ENCODE measurements at regions not wholly inside any gene's neighbourhood (a gene's known extent, or its start where the extent isn't known, plus 50 kb on each side); places are given as distances from the start of the nearest gene placed in this dataset.

GRCh38 chr21:27269644-27270043, 302.8 kb upstream of the ADAMTS5 start:
- Histone ChIP-seq H2AFZ (ENCODE audit: low read depth, low read length) (no peak overlapping the region), H2AK5ac (ENCODE audit: low read length, severe bottlenecking) (no peak overlapping the region), H3K9me3 (ENCODE audit: control insufficient read depth, low read length) (no peaks in the 10 kb centered on the region), H2BK12ac (ENCODE audit: low read length in 2 of 2) (no peak overlapping the region), H3K4ac (ENCODE audit: low read depth in 1 of 2, low read length in 2 of 2) (no peak overlapping the region), H4K91ac (ENCODE audit: low read length) (no peak overlapping the region), H4K8ac (ENCODE audit: low read length) (no peak overlapping the region), H3K18ac (ENCODE audit: low read depth in 1 of 2, low read length in 2 of 2) (peak overlapping the region in 1 of 2 experiments; percentile 75), H3K9ac (ENCODE audit: low read length) (no peak overlapping the region), H3K27me3 (ENCODE audit: control insufficient read depth in 1 of 2, insufficient read depth in 1 of 2, low read length in 2 of 2) (no peaks in the 10 kb centered on the region), H2BK15ac (ENCODE audit: low read depth, poor library complexity, severe bottlenecking) (no peak overlapping the region), H2BK5ac (ENCODE audit: low read depth, low read length, poor library complexity, severe bottlenecking) (no peak overlapping the region), H2BK120ac (ENCODE audit: low read depth, low read length) (no peak overlapping the region), H3K79me1 (replicated peaks; ENCODE audit: low read length, poor library complexity, severe bottlenecking) (no peaks in the 10 kb centered on the region), H3K4me3 (ENCODE audit: insufficient read depth in 1 of 2, low read depth in 1 of 2, low read length in 2 of 2) (no peak overlapping the region), H3K23ac (ENCODE audit: low read length in 2 of 2) (no peak overlapping the region), H3K4me2 (ENCODE audit: low read length, poor library complexity, severe bottlenecking) (no peak overlapping the region), H3K36me3 (ENCODE audit: control insufficient read depth in 1 of 2, insufficient read depth in 2 of 2, low read depth in 1 of 2, low read length in 2 of 2) (no peaks in the 10 kb centered on the region), H3K4me1 (ENCODE audit: control insufficient read depth, insufficient read depth, low read depth, low read length) (no peaks in the 10 kb centered on the region), H3K27ac (ENCODE audit: low read length, poor library complexity, severe bottlenecking) (peak overlapping the region; percentile 51), H3K14ac (ENCODE audit: low read length in 2 of 2) (no peak overlapping the region)
- DNase-seq, result peak; percentile 97

GRCh38 chr21:27268290-27268689, 301.4 kb upstream of the ADAMTS5 start:
- no peaks in the 10 kb centered on the region for H3K79me1 ChIP-seq (replicated peaks; ENCODE audit: low read length, poor library complexity, severe bottlenecking)
- no peak for DNase-seq
- H3K14ac ChIP-seq (ENCODE audit: low read length in 2 of 2), result no peak overlapping the region
- no peak overlapping the region for H2BK120ac ChIP-seq (ENCODE audit: low read depth, low read length)
- H3K4ac ChIP-seq (ENCODE audit: low read depth in 1 of 2, low read length in 2 of 2), result no peak overlapping the region
- no CpG with 5 or more reads among the region's 2 CpGs for WGBS
- no peak overlapping the region for H3K18ac ChIP-seq (ENCODE audit: low read depth in 1 of 2, low read length in 2 of 2)
- H2AK5ac ChIP-seq (ENCODE audit: low read length, severe bottlenecking), result no peak overlapping the region
- peak overlapping the region; percentile 63 for H3K9ac ChIP-seq (ENCODE audit: low read length)
- H3K27ac ChIP-seq (ENCODE audit: low read length, poor library complexity, severe bottlenecking), result peak overlapping the region; percentile 90
- H3K27me3 ChIP-seq (ENCODE audit: control insufficient read depth in 1 of 2, insufficient read depth in 1 of 2, low read length in 2 of 2), result no peaks in the 10 kb centered on the region
- H4K8ac ChIP-seq (ENCODE audit: low read length), result no peak overlapping the region
- no peaks in the 10 kb centered on the region for H3K9me3 ChIP-seq (ENCODE audit: control insufficient read depth, low read length)
- H2BK15ac ChIP-seq (ENCODE audit: low read depth, poor library complexity, severe bottlenecking), result no peak overlapping the region
- no peak overlapping the region for H4K91ac ChIP-seq (ENCODE audit: low read length)
- H3K23ac ChIP-seq (ENCODE audit: low read length in 2 of 2), result no peak overlapping the region
- no peak overlapping the region for H3K4me2 ChIP-seq (ENCODE audit: low read length, poor library complexity, severe bottlenecking)
- no peak overlapping the region for H2AFZ ChIP-seq (ENCODE audit: low read depth, low read length)
- H3K4me3 ChIP-seq (ENCODE audit: insufficient read depth in 1 of 2, low read depth in 1 of 2, low read length in 2 of 2), result no peak overlapping the region
- no peaks in the 10 kb centered on the region for H3K4me1 ChIP-seq (ENCODE audit: control insufficient read depth, insufficient read depth, low read depth, low read length)
- H2BK12ac ChIP-seq (ENCODE audit: low read length in 2 of 2), result no peak overlapping the region
- no peaks in the 10 kb centered on the region for H3K36me3 ChIP-seq (ENCODE audit: control insufficient read depth in 1 of 2, insufficient read depth in 2 of 2, low read depth in 1 of 2, low read length in 2 of 2)
- H2BK5ac ChIP-seq (ENCODE audit: low read depth, low read length, poor library complexity, severe bottlenecking), result no peak overlapping the region

GRCh38 chr21:27265949-27266348, 299.1 kb upstream of the ADAMTS5 start:
- H3K36me3 ChIP-seq (ENCODE audit: control insufficient read depth in 1 of 2, insufficient read depth in 2 of 2, low read depth in 1 of 2, low read length in 2 of 2), result no peaks in the 10 kb centered on the region
- H3K27me3 ChIP-seq (ENCODE audit: control insufficient read depth in 1 of 2, insufficient read depth in 1 of 2, low read length in 2 of 2), result no peaks in the 10 kb centered on the region
- H3K4me1 ChIP-seq (ENCODE audit: control insufficient read depth, insufficient read depth, low read depth, low read length), result no peaks in the 10 kb centered on the region
- H3K9ac ChIP-seq (ENCODE audit: low read length), result peak overlapping the region; percentile 20
- H3K79me1 ChIP-seq (replicated peaks; ENCODE audit: low read length, poor library complexity, severe bottlenecking), result no peaks in the 10 kb centered on the region
- no peak overlapping the region for H3K27ac ChIP-seq (ENCODE audit: low read length, poor library complexity, severe bottlenecking)
- WGBS, result 100% methylated on average over 1 of the region's 2 CpGs
- no peak overlapping the region for H3K14ac ChIP-seq (ENCODE audit: low read length in 2 of 2)
- no peak overlapping the region for H2BK12ac ChIP-seq (ENCODE audit: low read length in 2 of 2)
- no peak overlapping the region for H2AFZ ChIP-seq (ENCODE audit: low read depth, low read length)
- no peak overlapping the region for H3K18ac ChIP-seq (ENCODE audit: low read depth in 1 of 2, low read length in 2 of 2)
- no peak overlapping the region for H3K4ac ChIP-seq (ENCODE audit: low read depth in 1 of 2, low read length in 2 of 2)
- no peak overlapping the region for H2BK15ac ChIP-seq (ENCODE audit: low read depth, poor library complexity, severe bottlenecking)
- no peak for DNase-seq
- H3K4me2 ChIP-seq (ENCODE audit: low read length, poor library complexity, severe bottlenecking), result no peak overlapping the region
- no peaks in the 10 kb centered on the region for H3K9me3 ChIP-seq (ENCODE audit: control insufficient read depth, low read length)
- H4K8ac ChIP-seq (ENCODE audit: low read length), result no peak overlapping the region
- H2BK5ac ChIP-seq (ENCODE audit: low read depth, low read length, poor library complexity, severe bottlenecking), result no peak overlapping the region
- no peak overlapping the region for H3K4me3 ChIP-seq (ENCODE audit: insufficient read depth in 1 of 2, low read depth in 1 of 2, low read length in 2 of 2)
- H2AK5ac ChIP-seq (ENCODE audit: low read length, severe bottlenecking), result no peak overlapping the region
- H4K91ac ChIP-seq (ENCODE audit: low read length), result no peak overlapping the region
- H3K23ac ChIP-seq (ENCODE audit: low read length in 2 of 2), result no peak overlapping the region
- H2BK120ac ChIP-seq (ENCODE audit: low read depth, low read length), result no peak overlapping the region

GRCh38 chr21:27265492-27265891, 298.6 kb upstream of the ADAMTS5 start:
- WGBS, result 94% methylated on average over 1 of the region's 1 CpG
- no peak for DNase-seq
- Histone ChIP-seq H3K27me3 (ENCODE audit: control insufficient read depth in 1 of 2, insufficient read depth in 1 of 2, low read length in 2 of 2) (no peaks in the 10 kb centered on the region), H3K4me3 (ENCODE audit: insufficient read depth in 1 of 2, low read depth in 1 of 2, low read length in 2 of 2) (no peak overlapping the region), H3K4me1 (ENCODE audit: control insufficient read depth, insufficient read depth, low read depth, low read length) (no peaks in the 10 kb centered on the region), H2BK5ac (ENCODE audit: low read depth, low read length, poor library complexity, severe bottlenecking) (no peak overlapping the region), H2AFZ (ENCODE audit: low read depth, low read length) (no peak overlapping the region), H3K18ac (ENCODE audit: low read depth in 1 of 2, low read length in 2 of 2) (no peak overlapping the region), H3K27ac (ENCODE audit: low read length, poor library complexity, severe bottlenecking) (no peak overlapping the region), H3K9me3 (ENCODE audit: control insufficient read depth, low read length) (no peaks in the 10 kb centered on the region), H3K4me2 (ENCODE audit: low read length, poor library complexity, severe bottlenecking) (no peak overlapping the region), H2AK5ac (ENCODE audit: low read length, severe bottlenecking) (no peak overlapping the region), H3K9ac (ENCODE audit: low read length) (peak overlapping the region; percentile 20), H2BK15ac (ENCODE audit: low read depth, poor library complexity, severe bottlenecking) (no peak overlapping the region), H3K23ac (ENCODE audit: low read length in 2 of 2) (no peak overlapping the region), H4K8ac (ENCODE audit: low read length) (no peak overlapping the region), H3K14ac (ENCODE audit: low read length in 2 of 2) (no peak overlapping the region), H3K36me3 (ENCODE audit: control insufficient read depth in 1 of 2, insufficient read depth in 2 of 2, low read depth in 1 of 2, low read length in 2 of 2) (no peaks in the 10 kb centered on the region), H2BK120ac (ENCODE audit: low read depth, low read length) (no peak overlapping the region), H3K79me1 (replicated peaks; ENCODE audit: low read length, poor library complexity, severe bottlenecking) (no peaks in the 10 kb centered on the region), H3K4ac (ENCODE audit: low read depth in 1 of 2, low read length in 2 of 2) (no peak overlapping the region), H4K91ac (ENCODE audit: low read length) (no peak overlapping the region), H2BK12ac (ENCODE audit: low read length in 2 of 2) (no peak overlapping the region)
